IMR-90 (cell line): ENCODE measurements at regions not wholly inside any gene's neighbourhood (a gene's known extent, or its start where the extent isn't known, plus 50 kb on each side); places are given as distances from the start of the nearest gene placed in this dataset.

Source experiments
- ATAC-seq: fragments of 200-7000 bp; cut with Tn5 transposase; 2 replicates; pipeline ENCODE4 v1.9.1; 2020; ENCODE audit warnings: low read depth, mild to moderate bottlenecking, moderate library complexity
- BruUV-seq: library from RNA; stranded (reverse); fragments of 400-500 nt; replicated peaks from 2 replicates; lab custom pipeline; 2021; lab: Mats Ljungman, UMichigan
- CTCF ChIA-PET: fragments of 300-600 bp; formaldehyde crosslinking; extraction: SDS; loops from one replicate; lab custom pipeline; 2021; ENCODE audit warnings: antibody characterized with exemption; lab: Yijun Ruan, JAX
- POLR2A ChIA-PET: fragments of 300-600 bp; sonication (Branson Sonifier 250); formaldehyde crosslinking; loops from one replicate; lab custom pipeline; 2022; ENCODE audit warnings: antibody characterized with exemption; ENCODE audit not compliant: unreplicated experiment; lab: Charles Lee
- DNase-seq: peaks from one replicate; pipeline ENCODE4 v3.0.0; 2013
- H2AFZ ChIP-seq: replicated peaks from 2 replicates; pipeline ENCODE3; 2013; ENCODE audit warnings: low read length, mild to moderate bottlenecking; ENCODE audit not compliant: poor library complexity
- H2AK5ac ChIP-seq: 2 replicates; pipeline ENCODE4 v1.6.1; 2013; ENCODE audit warnings: low read depth, low read length, inconsistent platforms
- H2AK9ac ChIP-seq: replicated peaks from 2 replicates; pipeline ENCODE3; 2013; ENCODE audit warnings: mild to moderate bottlenecking, low read depth, low read length, moderate library complexity; ENCODE audit not compliant: poor library complexity
- H2BK120ac ChIP-seq: 2 replicates; pipeline ENCODE4 v1.6.1; 2013; ENCODE audit warnings: low read depth, low read length, inconsistent platforms
- H2BK15ac ChIP-seq: 3 replicates; pipeline ENCODE4 v1.6.1; 2013; ENCODE audit warnings: low read depth, low read length, inconsistent platforms
- H2BK20ac ChIP-seq: 2 replicates; pipeline ENCODE4 v1.6.1; 2013; ENCODE audit warnings: low read depth, mild to moderate bottlenecking, inconsistent platforms, low read length, moderate library complexity
- H2BK5ac ChIP-seq: 2 replicates; pipeline ENCODE4 v1.6.1; 2013; ENCODE audit warnings: mild to moderate bottlenecking, low read depth, low read length, inconsistent platforms; ENCODE audit not compliant: poor library complexity, severe bottlenecking
- H3K14ac ChIP-seq: replicated peaks from 2 replicates; pipeline ENCODE4 v1.6.1; 2013; ENCODE audit warnings: low read depth, low read length, inconsistent platforms
- H3K18ac ChIP-seq: 2 replicates; pipeline ENCODE4 v1.6.1; 2013; ENCODE audit warnings: low read depth, low read length, control low read depth
- H3K23ac ChIP-seq: 2 replicates; pipeline ENCODE4 v1.6.1; 2013; ENCODE audit warnings: low read depth, low read length, inconsistent platforms
- H3K27ac ChIP-seq: 2 replicates; pipeline ENCODE4 v1.5.1; 2013; ENCODE audit warnings: mild to moderate bottlenecking, control low read depth, low read length; ENCODE audit not compliant: insufficient read depth
- H3K27me3 ChIP-seq: 2 replicates; pipeline ENCODE4 v1.6.1; 2013; ENCODE audit warnings: low read length; ENCODE audit not compliant: control insufficient read depth, insufficient read depth
- H3K36me3 ChIP-seq: 2 replicates; pipeline ENCODE4 v1.6.1; 2013; ENCODE audit warnings: low read length, mixed read lengths; ENCODE audit not compliant: control insufficient read depth, insufficient read depth
- H3K4ac ChIP-seq: 2 replicates; pipeline ENCODE4 v1.6.1; 2013; ENCODE audit warnings: low read depth, low read length, inconsistent platforms
- H3K4me1 ChIP-seq: 2 replicates; pipeline ENCODE4 v1.6.1; 2013; ENCODE audit warnings: low read length, mixed read lengths; ENCODE audit not compliant: control insufficient read depth, insufficient read depth
- H3K4me2 ChIP-seq: 2 replicates; pipeline ENCODE4 v1.6.1; 2013; ENCODE audit warnings: low read depth, mild to moderate bottlenecking, control low read depth, low read length, moderate library complexity
- H3K4me3 ChIP-seq: 2 replicates; pipeline ENCODE4 v1.5.1; 2013; ENCODE audit warnings: low read depth, mild to moderate bottlenecking, control low read depth, low read length, moderate library complexity; ENCODE audit not compliant: insufficient read depth
- H3K56ac ChIP-seq: 2 replicates; pipeline ENCODE4 v1.6.1; 2013; ENCODE audit warnings: low read length, inconsistent platforms; ENCODE audit not compliant: insufficient read depth; ENCODE audit errors: extremely low read depth
- H3K79me1 ChIP-seq, 2 experiments: 2 replicates each; pipeline ENCODE4 v1.6.1; 2013; ENCODE audit warnings: low read length in 2 of 2, inconsistent platforms in 1 of 2, low read depth in 1 of 2
- H3K9ac ChIP-seq: 2 replicates; pipeline ENCODE4 v1.6.1; 2013; ENCODE audit warnings: low read depth, low read length, control low read depth
- H3K9me1 ChIP-seq: 2 replicates; pipeline ENCODE4 v1.6.1; 2013; ENCODE audit warnings: low read length, inconsistent platforms; ENCODE audit not compliant: insufficient read depth
- H3K9me3 ChIP-seq: 2 replicates; pipeline ENCODE4 v1.6.1; 2013; ENCODE audit warnings: low read length; ENCODE audit not compliant: control insufficient read depth, insufficient read depth
- H4K20me1 ChIP-seq: 2 replicates; pipeline ENCODE4 v1.6.1; 2013; ENCODE audit warnings: low read length, inconsistent platforms; ENCODE audit not compliant: insufficient read depth
- H4K5ac ChIP-seq: 2 replicates; pipeline ENCODE4 v1.6.1; 2013; ENCODE audit warnings: mild to moderate bottlenecking, low read depth, low read length, control low read depth
- H4K8ac ChIP-seq, 2 experiments: 2 replicates each; pipeline ENCODE4 v1.6.1; 2013; ENCODE audit warnings: low read depth in 2 of 2, low read length in 2 of 2, control low read depth in 1 of 2, inconsistent platforms in 1 of 2
- H4K91ac ChIP-seq: 2 replicates; pipeline ENCODE4 v1.6.1; 2013; ENCODE audit warnings: low read depth, low read length, inconsistent platforms; ENCODE audit not compliant: insufficient read depth
- BHLHE40 ChIP-seq: fragments of 150-350 bp; IDR thresholded peaks from 2 replicates; pipeline ENCODE4 v1.6.1; 2016; ENCODE audit warnings: mild to moderate bottlenecking, low read depth, low read length
- CEBPB ChIP-seq: IDR thresholded peaks from 2 replicates; pipeline ENCODE4 v1.6.1; 2012; ENCODE audit warnings: low read depth, low read length, improper control_type of control experiment
- CHD1 ChIP-seq: IDR thresholded peaks from 2 replicates; pipeline ENCODE4 v1.6.1; 2012; ENCODE audit warnings: low read depth, low read length, improper control_type of control experiment
- FOS ChIP-seq: fragments of 150-350 bp; IDR thresholded peaks from 2 replicates; pipeline ENCODE4 v1.6.1; 2016; ENCODE audit warnings: low read depth, low read length
- MAFK ChIP-seq: IDR thresholded peaks from 2 replicates; pipeline ENCODE4 v1.6.1; 2012; ENCODE audit warnings: low read depth, low read length, improper control_type of control experiment
- MAZ ChIP-seq: IDR thresholded peaks from 2 replicates; pipeline ENCODE4 v1.6.1; 2012; ENCODE audit warnings: low read depth, mild to moderate bottlenecking, low read length, improper control_type of control experiment, moderate library complexity, borderline replicate concordance
- MXI1 ChIP-seq: IDR thresholded peaks from 2 replicates; pipeline ENCODE4 v1.6.1; 2012; ENCODE audit warnings: low read depth, mild to moderate bottlenecking, low read length, moderate library complexity, borderline replicate concordance
- NFE2L2 ChIP-seq: fragments of 150-350 bp; IDR thresholded peaks from 2 replicates; pipeline ENCODE4 v1.6.1; 2016; ENCODE audit warnings: low read depth, mild to moderate bottlenecking, low read length
- POLR2A ChIP-seq: IDR thresholded peaks from 2 replicates; pipeline ENCODE4 v1.6.1; 2012; ENCODE audit warnings: mild to moderate bottlenecking, low read depth, low read length
- RAD21 ChIP-seq: IDR thresholded peaks from 2 replicates; pipeline ENCODE4 v1.6.1; 2012; ENCODE audit warnings: low read length, improper control_type of control experiment
- RCOR1 ChIP-seq: IDR thresholded peaks from 2 replicates; pipeline ENCODE4 v1.6.1; 2012; ENCODE audit warnings: mild to moderate bottlenecking, low read length, improper control_type of control experiment; ENCODE audit not compliant: insufficient replicate concordance
- RFX5 ChIP-seq: IDR thresholded peaks from 2 replicates; pipeline ENCODE4 v1.8.0; 2012; ENCODE audit warnings: low read depth, mild to moderate bottlenecking, low read length, moderate library complexity
- SMC3 ChIP-seq: fragments of 150-350 bp; IDR thresholded peaks from 2 replicates; pipeline ENCODE4 v1.6.1; 2016; ENCODE audit warnings: low read depth, mild to moderate bottlenecking, antibody characterized with exemption, low read length, moderate library complexity
- whole genome bisulfite sequencing, 2 experiments: methylation state at CpG; one replicate each; pipeline versions ENCODE4 v1.1.5 to v1.1.7; 2013; ENCODE audit warnings: missing lambda C conversion rate in 2 of 2; ENCODE audit not compliant: insufficient read length in 1 of 2; ENCODE audit errors: extremely low coverage in 2 of 2; 5-methylcytosine and 5-hydroxymethylcytosine counted together
- dilution Hi-C: fragments of 300-500 bp; cut with HindIII; formaldehyde crosslinking; loops from one replicate; pipeline ENCODE4 v1.14.3; 2018; ENCODE audit warnings: low sequenced_read_pairs; ENCODE audit not compliant: unreplicated experiment
- in situ Hi-C: fragments of 300-500 bp; cut with MboI; formaldehyde crosslinking; loops from 3 replicates; pipeline ENCODE4 v1.14.3; 2019; ENCODE audit warnings: low sequenced_read_pairs, inconsistent platforms, mixed read lengths
- intact Hi-C: fragments of 100-400 bp; cut with micrococcal nuclease; formaldehyde crosslinking; loops from 2 replicates; pipeline ENCODE4 v1.10.0; 2022
- TF ChIP-seq, protein P1 (sequence below): fragments of 150-350 bp; IDR thresholded peaks from 2 replicates; pipeline ENCODE4 v1.6.1; 2016; ENCODE audit warnings: low read depth, mild to moderate bottlenecking, low read length, moderate library complexity, borderline replicate concordance
- TF ChIP-seq, protein P2 (sequence below): conservative IDR thresholded peaks from 2 replicates; pipeline ENCODE4 v1.5.1; 2012; ENCODE audit warnings: mild to moderate bottlenecking, low read depth, low read length, improper control_type of control experiment
- TF ChIP-seq, protein P3 (sequence below): fragments of 150-350 bp; IDR thresholded peaks from 2 replicates; pipeline ENCODE4 v1.6.1; 2017; ENCODE audit warnings: mild to moderate bottlenecking, antibody characterized with exemption, low read length, low read depth

DNA sequence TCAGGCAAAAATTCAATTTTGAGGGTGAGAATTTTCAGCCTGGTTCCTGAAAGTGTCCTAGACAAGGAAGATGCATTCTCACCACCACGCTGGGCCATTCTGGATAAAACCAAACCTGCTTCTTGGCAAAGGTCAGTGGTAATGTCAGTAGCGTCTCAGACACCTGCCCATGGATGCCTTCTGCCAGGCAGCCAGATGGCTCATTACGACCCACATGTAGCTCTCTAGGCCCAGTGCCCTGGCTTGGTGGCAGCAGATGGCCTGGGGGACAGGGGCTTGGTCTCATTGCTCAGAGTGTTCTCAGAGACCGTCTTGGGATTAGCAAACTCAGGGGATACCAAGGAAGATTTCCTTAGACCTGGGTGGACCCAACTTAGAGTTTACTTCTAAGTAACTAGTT is 105.1 kb downstream of the ARF6 start:
- TF ChIP-seq MAFK (no peak), BHLHE40 (no peak), NFE2L2 (no peak), RCOR1 (no peak), CHD1 (no peak), MXI1 (no peak), RFX5 (no peak), CEBPB (no peak), POLR2A (no peak), FOS (no peak), SMC3 (no peak), MAZ (no peak), RAD21 (no peak)
- TF ChIP-seq, protein P1, sequence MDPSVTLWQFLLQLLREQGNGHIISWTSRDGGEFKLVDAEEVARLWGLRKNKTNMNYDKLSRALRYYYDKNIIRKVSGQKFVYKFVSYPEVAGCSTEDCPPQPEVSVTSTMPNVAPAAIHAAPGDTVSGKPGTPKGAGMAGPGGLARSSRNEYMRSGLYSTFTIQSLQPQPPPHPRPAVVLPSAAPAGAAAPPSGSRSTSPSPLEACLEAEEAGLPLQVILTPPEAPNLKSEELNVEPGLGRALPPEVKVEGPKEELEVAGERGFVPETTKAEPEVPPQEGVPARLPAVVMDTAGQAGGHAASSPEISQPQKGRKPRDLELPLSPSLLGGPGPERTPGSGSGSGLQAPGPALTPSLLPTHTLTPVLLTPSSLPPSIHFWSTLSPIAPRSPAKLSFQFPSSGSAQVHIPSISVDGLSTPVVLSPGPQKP: no peak
- TF ChIP-seq, protein P2, sequence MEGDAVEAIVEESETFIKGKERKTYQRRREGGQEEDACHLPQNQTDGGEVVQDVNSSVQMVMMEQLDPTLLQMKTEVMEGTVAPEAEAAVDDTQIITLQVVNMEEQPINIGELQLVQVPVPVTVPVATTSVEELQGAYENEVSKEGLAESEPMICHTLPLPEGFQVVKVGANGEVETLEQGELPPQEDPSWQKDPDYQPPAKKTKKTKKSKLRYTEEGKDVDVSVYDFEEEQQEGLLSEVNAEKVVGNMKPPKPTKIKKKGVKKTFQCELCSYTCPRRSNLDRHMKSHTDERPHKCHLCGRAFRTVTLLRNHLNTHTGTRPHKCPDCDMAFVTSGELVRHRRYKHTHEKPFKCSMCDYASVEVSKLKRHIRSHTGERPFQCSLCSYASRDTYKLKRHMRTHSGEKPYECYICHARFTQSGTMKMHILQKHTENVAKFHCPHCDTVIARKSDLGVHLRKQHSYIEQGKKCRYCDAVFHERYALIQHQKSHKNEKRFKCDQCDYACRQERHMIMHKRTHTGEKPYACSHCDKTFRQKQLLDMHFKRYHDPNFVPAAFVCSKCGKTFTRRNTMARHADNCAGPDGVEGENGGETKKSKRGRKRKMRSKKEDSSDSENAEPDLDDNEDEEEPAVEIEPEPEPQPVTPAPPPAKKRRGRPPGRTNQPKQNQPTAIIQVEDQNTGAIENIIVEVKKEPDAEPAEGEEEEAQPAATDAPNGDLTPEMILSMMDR: no peak
- TF ChIP-seq, protein P3, sequence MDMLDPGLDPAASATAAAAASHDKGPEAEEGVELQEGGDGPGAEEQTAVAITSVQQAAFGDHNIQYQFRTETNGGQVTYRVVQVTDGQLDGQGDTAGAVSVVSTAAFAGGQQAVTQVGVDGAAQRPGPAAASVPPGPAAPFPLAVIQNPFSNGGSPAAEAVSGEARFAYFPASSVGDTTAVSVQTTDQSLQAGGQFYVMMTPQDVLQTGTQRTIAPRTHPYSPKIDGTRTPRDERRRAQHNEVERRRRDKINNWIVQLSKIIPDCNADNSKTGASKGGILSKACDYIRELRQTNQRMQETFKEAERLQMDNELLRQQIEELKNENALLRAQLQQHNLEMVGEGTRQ: no peak
- DNase-seq (no peak), ATAC-seq (no peak)
- H4K20me1 ChIP-seq: no peaks in the 10 kb centered on the region
- H2BK5ac ChIP-seq: peak overlapping the region; percentile 71
- peak overlapping the region; percentile 91 for H3K4ac ChIP-seq
- WGBS, 2 experiments: 87% methylated on average over 2 of the region's 4 CpGs; no CpG with 5 or more reads in 1 of the 2 experiments
- H3K14ac ChIP-seq: peak overlapping the region; percentile 73
- H2BK120ac ChIP-seq: peak overlapping the region; percentile 76; the same call in 1 of the 2 replicates
- peak overlapping the region; percentile 98 for H2AK5ac ChIP-seq
- H4K8ac ChIP-seq: peak overlapping the region; percentile 40 to 65
- intact Hi-C loops (no loop called here), dilution Hi-C loops (loop anchor here (25.0 kb wide), 1 partner anchor 136 kb away; the partner anchor contains the start of gene NEMF), in situ Hi-C loops (no loop called here)
- peaks cover 36% of the 10 kb centered on the region for H3K9me1 ChIP-seq
- H3K27ac ChIP-seq: peak overlapping the region; percentile 23; the same call in 1 of the 2 replicates
- H3K27me3 ChIP-seq: no peaks in the 10 kb centered on the region
- no peak overlapping the region for H3K4me2 ChIP-seq
- peak overlapping the region; percentile 71; the same call in 1 of the 2 replicates for H3K18ac ChIP-seq
- H2BK20ac ChIP-seq: peak overlapping the region; percentile 75; the same call in 1 of the 2 replicates
- peak overlapping the region; percentile 34; the same call in 1 of the 2 replicates for H3K23ac ChIP-seq
- CTCF ChIA-PET: interaction anchor here (1.0 kb wide), 1 partner anchor 26 kb away, joined by 3 read pairs; no protein-coding TSS in a partner anchor
- H2AFZ ChIP-seq: peak overlapping the region; percentile 45
- H2BK15ac ChIP-seq: peak overlapping the region; percentile 94; the same call in 2 of the 3 replicates
- peak overlapping the region; percentile 88 for H4K91ac ChIP-seq
- H3K56ac ChIP-seq: no peak overlapping the region
- H3K9ac ChIP-seq: no peak overlapping the region
- no peak overlapping the region for H3K4me3 ChIP-seq
- no peaks in the 10 kb centered on the region for H3K9me3 ChIP-seq
- peaks cover 45% of the 10 kb centered on the region for H3K4me1 ChIP-seq
- H4K5ac ChIP-seq: peak overlapping the region; percentile 31; the same call in 1 of the 2 replicates
- no TSS peak for BruUV-seq
- H2AK9ac ChIP-seq: peak overlapping the region; percentile 71
- POLR2A ChIA-PET: no interaction called here
- peaks cover 0 to 17% of the 10 kb centered on the region in 2 experiments; a peak in 2 of 4 replicates for H3K79me1 ChIP-seq
- no peaks in the 10 kb centered on the region for H3K36me3 ChIP-seq
